ENCODE measurements at regions not wholly inside any gene's neighbourhood (a gene's known extent, or its start where the extent isn't known, plus 50 kb on each side); places are given as distances from the start of the nearest gene placed in this dataset.

GRCh38 chr6:48733581-48733980, 622.6 kb upstream of the PTCHD4 start:
- TF ChIP-seq CTCF (IDR thresholded peaks at IDR 0.05; ENCODE audit: low read depth, low read length, missing input control) = no peak
- no peak for TF ChIP-seq REST (IDR thresholded peaks at IDR 0.05)
- no peak for TF ChIP-seq RAD21 (IDR thresholded peaks at IDR 0.05)

All from liver (tissue), 3 donors.